Upper lobe of left lung (tissue), 4 donors: ENCODE measurements at regions not wholly inside any gene's neighbourhood (a gene's known extent, or its start where the extent isn't known, plus 50 kb on each side); places are given as distances from the start of the nearest gene placed in this dataset.

Source experiments
- EP300 ChIP-seq, 4 donors: sonication (generic); formaldehyde crosslinking; IDR thresholded peaks; one replicate each; pipeline ENCODE4 v1.5.1; 2017; ENCODE audit warnings: antibody characterized with exemption in 4 of 4, control low read depth in 2 of 4
- TF ChIP-seq, protein P1 (sequence below), 6 experiments: fragments of 450-650 bp in 4 of 6; fragments of 200-600 bp in 2 of 6; sonication (generic) in 2 of 6; IDR thresholded peaks; one replicate each; pipeline ENCODE4 v1.5.1; 2016 to 2019; ENCODE audit warnings: antibody characterized with exemption in 6 of 6

DNA sequence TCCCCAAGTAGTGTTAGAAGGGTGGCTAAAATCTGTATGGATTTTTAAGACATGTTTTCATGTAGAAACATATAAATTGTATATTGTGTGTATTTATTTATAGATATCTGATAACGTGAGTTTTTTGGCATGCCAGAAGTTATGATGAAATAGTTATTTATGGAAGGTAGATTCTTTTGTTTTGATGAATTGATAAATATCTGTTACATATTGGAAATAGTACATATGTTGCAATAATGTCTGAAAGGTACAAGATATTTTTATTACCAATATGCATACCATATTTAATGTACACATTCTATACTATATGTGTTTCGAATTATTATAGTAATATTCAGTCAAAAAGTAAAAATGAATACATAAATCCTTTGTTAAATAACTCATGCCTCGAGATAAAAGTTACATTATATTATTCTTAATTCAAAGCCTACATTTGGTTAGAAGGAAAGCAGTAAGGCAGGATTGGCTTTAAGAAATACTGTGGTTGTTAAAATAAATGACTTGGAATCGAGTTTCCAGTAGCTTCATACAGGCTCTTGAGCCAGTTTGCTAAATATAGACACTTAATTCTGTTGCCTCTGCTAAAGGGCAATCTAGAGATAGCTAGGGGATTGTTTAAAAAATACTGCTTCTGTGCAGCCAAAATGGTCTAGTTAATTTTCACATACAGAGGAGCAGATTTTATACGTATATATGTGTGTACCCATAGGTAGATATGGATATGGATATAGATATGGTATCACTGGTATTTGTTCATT is 1175.1 kb upstream of the B3GALT2 start:
- no peak for TF ChIP-seq EP300 (IDR thresholded peaks at IDR 0.05)
- TF ChIP-seq, protein P1, sequence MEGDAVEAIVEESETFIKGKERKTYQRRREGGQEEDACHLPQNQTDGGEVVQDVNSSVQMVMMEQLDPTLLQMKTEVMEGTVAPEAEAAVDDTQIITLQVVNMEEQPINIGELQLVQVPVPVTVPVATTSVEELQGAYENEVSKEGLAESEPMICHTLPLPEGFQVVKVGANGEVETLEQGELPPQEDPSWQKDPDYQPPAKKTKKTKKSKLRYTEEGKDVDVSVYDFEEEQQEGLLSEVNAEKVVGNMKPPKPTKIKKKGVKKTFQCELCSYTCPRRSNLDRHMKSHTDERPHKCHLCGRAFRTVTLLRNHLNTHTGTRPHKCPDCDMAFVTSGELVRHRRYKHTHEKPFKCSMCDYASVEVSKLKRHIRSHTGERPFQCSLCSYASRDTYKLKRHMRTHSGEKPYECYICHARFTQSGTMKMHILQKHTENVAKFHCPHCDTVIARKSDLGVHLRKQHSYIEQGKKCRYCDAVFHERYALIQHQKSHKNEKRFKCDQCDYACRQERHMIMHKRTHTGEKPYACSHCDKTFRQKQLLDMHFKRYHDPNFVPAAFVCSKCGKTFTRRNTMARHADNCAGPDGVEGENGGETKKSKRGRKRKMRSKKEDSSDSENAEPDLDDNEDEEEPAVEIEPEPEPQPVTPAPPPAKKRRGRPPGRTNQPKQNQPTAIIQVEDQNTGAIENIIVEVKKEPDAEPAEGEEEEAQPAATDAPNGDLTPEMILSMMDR (IDR thresholded peaks at IDR 0.05): no peak
